IMR-90 (cell line): ENCODE measurements at regions not wholly inside any gene's neighbourhood (a gene's known extent, or its start where the extent isn't known, plus 50 kb on each side); places are given as distances from the start of the nearest gene placed in this dataset.

ENCODE experiments used
- ATAC-seq: fragments of 200-7000 bp; cut with Tn5 transposase; 2 replicates; pipeline ENCODE4 v1.9.1; 2020; ENCODE audit warnings: low read depth, mild to moderate bottlenecking, moderate library complexity
- BruUV-seq: library from RNA; stranded (reverse); fragments of 400-500 nt; replicated peaks from 2 replicates; lab custom pipeline; 2021; lab: Mats Ljungman, UMichigan
- CTCF ChIA-PET: fragments of 300-600 bp; formaldehyde crosslinking; extraction: SDS; loops from one replicate; lab custom pipeline; 2021; ENCODE audit warnings: antibody characterized with exemption; lab: Yijun Ruan, JAX
- POLR2A ChIA-PET: fragments of 300-600 bp; sonication (Branson Sonifier 250); formaldehyde crosslinking; loops from one replicate; lab custom pipeline; 2022; ENCODE audit warnings: antibody characterized with exemption; ENCODE audit not compliant: unreplicated experiment; lab: Charles Lee
- DNase-seq: peaks from one replicate; pipeline ENCODE4 v3.0.0; 2013
- H2AFZ ChIP-seq: replicated peaks from 2 replicates; pipeline ENCODE3; 2013; ENCODE audit warnings: low read length, mild to moderate bottlenecking; ENCODE audit not compliant: poor library complexity
- H2AK5ac ChIP-seq: 2 replicates; pipeline ENCODE4 v1.6.1; 2013; ENCODE audit warnings: low read depth, low read length, inconsistent platforms
- H2AK9ac ChIP-seq: replicated peaks from 2 replicates; pipeline ENCODE3; 2013; ENCODE audit warnings: mild to moderate bottlenecking, low read depth, low read length, moderate library complexity; ENCODE audit not compliant: poor library complexity
- H2BK120ac ChIP-seq: 2 replicates; pipeline ENCODE4 v1.6.1; 2013; ENCODE audit warnings: low read depth, low read length, inconsistent platforms
- H2BK15ac ChIP-seq: 3 replicates; pipeline ENCODE4 v1.6.1; 2013; ENCODE audit warnings: low read depth, low read length, inconsistent platforms
- H2BK20ac ChIP-seq: 2 replicates; pipeline ENCODE4 v1.6.1; 2013; ENCODE audit warnings: low read depth, mild to moderate bottlenecking, inconsistent platforms, low read length, moderate library complexity
- H2BK5ac ChIP-seq: 2 replicates; pipeline ENCODE4 v1.6.1; 2013; ENCODE audit warnings: mild to moderate bottlenecking, low read depth, low read length, inconsistent platforms; ENCODE audit not compliant: poor library complexity, severe bottlenecking
- H3K14ac ChIP-seq: replicated peaks from 2 replicates; pipeline ENCODE4 v1.6.1; 2013; ENCODE audit warnings: low read depth, low read length, inconsistent platforms
- H3K18ac ChIP-seq: 2 replicates; pipeline ENCODE4 v1.6.1; 2013; ENCODE audit warnings: low read depth, low read length, control low read depth
- H3K23ac ChIP-seq: 2 replicates; pipeline ENCODE4 v1.6.1; 2013; ENCODE audit warnings: low read depth, low read length, inconsistent platforms
- H3K27ac ChIP-seq: 2 replicates; pipeline ENCODE4 v1.5.1; 2013; ENCODE audit warnings: mild to moderate bottlenecking, control low read depth, low read length; ENCODE audit not compliant: insufficient read depth
- H3K27me3 ChIP-seq: 2 replicates; pipeline ENCODE4 v1.6.1; 2013; ENCODE audit warnings: low read length; ENCODE audit not compliant: control insufficient read depth, insufficient read depth
- H3K36me3 ChIP-seq: 2 replicates; pipeline ENCODE4 v1.6.1; 2013; ENCODE audit warnings: low read length, mixed read lengths; ENCODE audit not compliant: control insufficient read depth, insufficient read depth
- H3K4ac ChIP-seq: 2 replicates; pipeline ENCODE4 v1.6.1; 2013; ENCODE audit warnings: low read depth, low read length, inconsistent platforms
- H3K4me1 ChIP-seq: 2 replicates; pipeline ENCODE4 v1.6.1; 2013; ENCODE audit warnings: low read length, mixed read lengths; ENCODE audit not compliant: control insufficient read depth, insufficient read depth
- H3K4me2 ChIP-seq: 2 replicates; pipeline ENCODE4 v1.6.1; 2013; ENCODE audit warnings: low read depth, mild to moderate bottlenecking, control low read depth, low read length, moderate library complexity
- H3K4me3 ChIP-seq: 2 replicates; pipeline ENCODE4 v1.5.1; 2013; ENCODE audit warnings: low read depth, mild to moderate bottlenecking, control low read depth, low read length, moderate library complexity; ENCODE audit not compliant: insufficient read depth
- H3K56ac ChIP-seq: 2 replicates; pipeline ENCODE4 v1.6.1; 2013; ENCODE audit warnings: low read length, inconsistent platforms; ENCODE audit not compliant: insufficient read depth; ENCODE audit errors: extremely low read depth
- H3K79me1 ChIP-seq, 2 experiments: 2 replicates each; pipeline ENCODE4 v1.6.1; 2013; ENCODE audit warnings: low read length in 2 of 2, inconsistent platforms in 1 of 2, low read depth in 1 of 2
- H3K9ac ChIP-seq: 2 replicates; pipeline ENCODE4 v1.6.1; 2013; ENCODE audit warnings: low read depth, low read length, control low read depth
- H3K9me1 ChIP-seq: 2 replicates; pipeline ENCODE4 v1.6.1; 2013; ENCODE audit warnings: low read length, inconsistent platforms; ENCODE audit not compliant: insufficient read depth
- H3K9me3 ChIP-seq: 2 replicates; pipeline ENCODE4 v1.6.1; 2013; ENCODE audit warnings: low read length; ENCODE audit not compliant: control insufficient read depth, insufficient read depth
- H4K20me1 ChIP-seq: 2 replicates; pipeline ENCODE4 v1.6.1; 2013; ENCODE audit warnings: low read length, inconsistent platforms; ENCODE audit not compliant: insufficient read depth
- H4K5ac ChIP-seq: 2 replicates; pipeline ENCODE4 v1.6.1; 2013; ENCODE audit warnings: mild to moderate bottlenecking, low read depth, low read length, control low read depth
- H4K8ac ChIP-seq, 2 experiments: 2 replicates each; pipeline ENCODE4 v1.6.1; 2013; ENCODE audit warnings: low read depth in 2 of 2, low read length in 2 of 2, control low read depth in 1 of 2, inconsistent platforms in 1 of 2
- H4K91ac ChIP-seq: 2 replicates; pipeline ENCODE4 v1.6.1; 2013; ENCODE audit warnings: low read depth, low read length, inconsistent platforms; ENCODE audit not compliant: insufficient read depth
- CTCF ChIP-seq: conservative IDR thresholded peaks from 2 replicates; pipeline ENCODE4 v1.5.1; 2012; ENCODE audit warnings: mild to moderate bottlenecking, low read depth, low read length, improper control_type of control experiment
- FOS ChIP-seq: fragments of 150-350 bp; IDR thresholded peaks from 2 replicates; pipeline ENCODE4 v1.6.1; 2016; ENCODE audit warnings: low read depth, low read length
- WGBS, 2 experiments: methylation state at CpG; one replicate each; pipeline versions ENCODE4 v1.1.5 to v1.1.7; 2013; ENCODE audit warnings: missing lambda C conversion rate in 2 of 2; ENCODE audit not compliant: insufficient read length in 1 of 2; ENCODE audit errors: extremely low coverage in 2 of 2; 5-methylcytosine and 5-hydroxymethylcytosine counted together
- dilution Hi-C: fragments of 300-500 bp; cut with HindIII; formaldehyde crosslinking; loops from one replicate; pipeline ENCODE4 v1.14.3; 2018; ENCODE audit warnings: low sequenced_read_pairs; ENCODE audit not compliant: unreplicated experiment
- in situ Hi-C: fragments of 300-500 bp; cut with MboI; formaldehyde crosslinking; loops from 3 replicates; pipeline ENCODE4 v1.14.3; 2019; ENCODE audit warnings: low sequenced_read_pairs, inconsistent platforms, mixed read lengths
- intact Hi-C: fragments of 100-400 bp; cut with micrococcal nuclease; formaldehyde crosslinking; loops from 2 replicates; pipeline ENCODE4 v1.10.0; 2022

DNA sequence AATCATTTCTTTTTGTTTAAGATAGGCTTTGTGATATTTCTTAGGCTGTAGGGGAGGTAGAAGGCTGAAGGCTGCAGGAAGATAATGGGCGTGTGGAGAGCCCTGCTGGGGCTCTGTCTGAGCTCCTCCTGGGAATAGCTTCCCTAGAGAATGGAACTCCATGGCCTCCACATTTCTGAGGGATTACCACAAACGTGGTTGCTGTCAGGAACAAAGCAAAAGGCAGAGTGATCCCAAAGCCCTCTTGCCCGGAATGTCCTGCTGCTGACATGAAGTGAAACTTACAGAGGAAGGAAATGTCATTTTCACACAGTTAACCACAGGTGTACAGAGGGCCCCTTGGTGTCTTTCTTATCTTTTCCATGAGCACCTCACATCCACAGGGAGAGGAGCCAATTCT, 89.3 kb downstream of the DDIT4L start:
- H3K14ac ChIP-seq, result no peak overlapping the region
- no peak overlapping the region for H2BK15ac ChIP-seq
- WGBS, 2 experiments, result 0% methylated on average over 1 of the region's 3 CpGs; no CpG with 5 or more reads in 1 of the 2 experiments
- H3K18ac ChIP-seq, result no peak overlapping the region
- no peak overlapping the region for H2AK5ac ChIP-seq
- no peak overlapping the region for H3K23ac ChIP-seq
- in situ Hi-C loops (no loop called here), intact Hi-C loops (no loop called here), dilution Hi-C loops (no loop called here)
- TF ChIP-seq CTCF (no peak), FOS (no peak)
- no peak overlapping the region for H4K5ac ChIP-seq
- no peak overlapping the region for H2BK120ac ChIP-seq
- no peak overlapping the region for H2BK20ac ChIP-seq
- no peaks in the 10 kb centered on the region for H3K9me3 ChIP-seq
- DNase-seq (no peak), ATAC-seq (no peak)
- H3K27me3 ChIP-seq, result no peaks in the 10 kb centered on the region; the same call in 1 of the 2 replicates
- no peaks in the 10 kb centered on the region for H3K9me1 ChIP-seq
- H3K4me1 ChIP-seq, result no peaks in the 10 kb centered on the region
- H3K79me1 ChIP-seq, result no peaks in the 10 kb centered on the region
- H2BK5ac ChIP-seq, result no peak overlapping the region
- H3K4ac ChIP-seq, result no peak overlapping the region
- H4K8ac ChIP-seq, result no peak overlapping the region
- H2AK9ac ChIP-seq, result no peak overlapping the region
- no peaks in the 10 kb centered on the region for H4K20me1 ChIP-seq
- ChIA-PET CTCF (no interaction called here), POLR2A (no interaction called here)
- H4K91ac ChIP-seq, result no peak overlapping the region
- no peak overlapping the region for H3K56ac ChIP-seq
- H3K4me2 ChIP-seq, result no peak overlapping the region
- no peak overlapping the region for H3K4me3 ChIP-seq
- no peaks in the 10 kb centered on the region for H3K36me3 ChIP-seq
- no peak overlapping the region for H2AFZ ChIP-seq
- BruUV-seq, result no TSS peak
- H3K9ac ChIP-seq, result no peak overlapping the region
- H3K27ac ChIP-seq, result no peak overlapping the region
